GM12801 (cell line): ENCODE measurements at regions not wholly inside any gene's neighbourhood (a gene's known extent, or its start where the extent isn't known, plus 50 kb on each side); places are given as distances from the start of the nearest gene placed in this dataset.

Source experiments
- TF ChIP-seq, protein P1 (sequence below): IDR thresholded peaks from one replicate; pipeline ENCODE4 v1.5.1; 2011; ENCODE audit warnings: control low read depth; ENCODE audit not compliant: insufficient read length; ENCODE audit errors: extremely low read depth

DNA sequence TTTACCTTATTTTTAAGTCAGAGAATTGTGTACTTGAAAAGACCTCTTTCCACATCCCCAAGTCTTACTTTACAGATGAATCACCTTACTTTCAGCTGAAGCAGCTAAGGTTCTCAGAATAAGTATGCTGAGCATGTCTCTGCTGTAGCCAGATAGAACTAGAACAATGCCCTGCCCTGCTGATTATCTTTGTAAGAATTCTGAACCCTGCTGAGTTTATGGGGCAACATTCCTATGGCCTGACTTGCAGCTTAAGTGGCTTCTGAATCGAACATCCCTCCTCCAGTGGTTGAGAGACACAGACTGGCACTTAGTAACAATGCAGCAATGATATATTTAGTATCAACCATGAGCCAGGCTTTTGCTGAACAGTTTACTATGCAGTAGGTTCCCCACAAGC lies 592.0 kb upstream of the WWC1 start:
- TF ChIP-seq, protein P1, sequence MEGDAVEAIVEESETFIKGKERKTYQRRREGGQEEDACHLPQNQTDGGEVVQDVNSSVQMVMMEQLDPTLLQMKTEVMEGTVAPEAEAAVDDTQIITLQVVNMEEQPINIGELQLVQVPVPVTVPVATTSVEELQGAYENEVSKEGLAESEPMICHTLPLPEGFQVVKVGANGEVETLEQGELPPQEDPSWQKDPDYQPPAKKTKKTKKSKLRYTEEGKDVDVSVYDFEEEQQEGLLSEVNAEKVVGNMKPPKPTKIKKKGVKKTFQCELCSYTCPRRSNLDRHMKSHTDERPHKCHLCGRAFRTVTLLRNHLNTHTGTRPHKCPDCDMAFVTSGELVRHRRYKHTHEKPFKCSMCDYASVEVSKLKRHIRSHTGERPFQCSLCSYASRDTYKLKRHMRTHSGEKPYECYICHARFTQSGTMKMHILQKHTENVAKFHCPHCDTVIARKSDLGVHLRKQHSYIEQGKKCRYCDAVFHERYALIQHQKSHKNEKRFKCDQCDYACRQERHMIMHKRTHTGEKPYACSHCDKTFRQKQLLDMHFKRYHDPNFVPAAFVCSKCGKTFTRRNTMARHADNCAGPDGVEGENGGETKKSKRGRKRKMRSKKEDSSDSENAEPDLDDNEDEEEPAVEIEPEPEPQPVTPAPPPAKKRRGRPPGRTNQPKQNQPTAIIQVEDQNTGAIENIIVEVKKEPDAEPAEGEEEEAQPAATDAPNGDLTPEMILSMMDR = no peak

DNA sequence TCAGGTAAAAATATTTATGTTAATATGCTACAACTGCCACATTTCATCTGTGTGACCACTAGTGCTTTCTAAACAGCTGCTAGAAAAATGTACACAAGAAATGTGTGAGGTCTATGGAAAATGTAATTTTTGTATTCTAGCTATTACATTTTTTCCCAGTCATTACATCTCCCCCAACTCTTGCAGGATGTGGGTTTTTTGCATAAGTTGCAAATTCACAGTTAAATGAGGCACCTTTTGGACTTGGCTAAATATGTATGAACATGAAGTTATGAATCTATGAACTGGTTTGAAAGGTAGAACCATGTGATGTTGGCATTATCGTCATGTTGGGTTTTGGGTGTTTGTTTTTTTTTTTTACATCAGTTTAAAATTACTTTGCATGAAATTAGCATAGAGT lies 590.4 kb upstream of the WWC1 start:
- TF ChIP-seq, protein P1 = no peak

DNA sequence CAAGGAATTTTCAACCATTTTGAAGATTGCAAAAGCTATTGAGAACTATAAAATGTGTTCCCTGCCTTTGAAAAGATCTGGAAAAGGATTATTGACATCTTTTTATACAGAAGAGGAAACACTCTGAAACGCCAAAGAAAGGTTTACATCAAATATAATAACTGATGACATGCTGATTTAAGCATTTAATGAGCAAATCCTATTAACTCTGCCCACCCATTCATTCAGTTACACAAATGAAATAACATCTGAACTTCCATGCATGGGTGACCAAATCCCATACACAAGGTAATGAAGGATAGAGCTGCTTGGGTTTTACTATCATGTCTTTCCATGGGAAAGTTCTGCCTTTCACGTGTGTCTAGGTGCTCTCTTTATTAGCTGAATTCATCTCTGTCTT lies 589.4 kb upstream of the WWC1 start:
- TF ChIP-seq, protein P1 = no peak

DNA sequence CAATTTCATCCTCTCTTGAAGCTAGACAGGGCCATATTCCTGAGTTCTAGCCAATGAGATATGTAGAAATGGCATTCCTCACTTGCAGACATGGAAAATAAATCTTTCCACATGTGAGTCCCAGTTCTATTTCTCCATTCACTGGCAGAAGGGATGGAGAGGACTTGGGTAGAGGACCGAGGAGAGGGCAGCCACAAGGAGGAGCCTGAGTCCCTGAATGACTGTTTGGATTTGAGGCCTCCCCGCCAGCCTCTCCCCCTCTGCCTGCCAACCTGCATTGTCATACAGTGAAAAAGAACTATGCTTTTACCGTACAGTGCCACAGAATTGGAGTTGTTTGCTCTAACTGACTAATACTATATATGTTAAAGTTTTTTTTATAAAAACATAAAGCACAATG lies 583.0 kb upstream of the WWC1 start:
- TF ChIP-seq, protein P1 = no peak

DNA sequence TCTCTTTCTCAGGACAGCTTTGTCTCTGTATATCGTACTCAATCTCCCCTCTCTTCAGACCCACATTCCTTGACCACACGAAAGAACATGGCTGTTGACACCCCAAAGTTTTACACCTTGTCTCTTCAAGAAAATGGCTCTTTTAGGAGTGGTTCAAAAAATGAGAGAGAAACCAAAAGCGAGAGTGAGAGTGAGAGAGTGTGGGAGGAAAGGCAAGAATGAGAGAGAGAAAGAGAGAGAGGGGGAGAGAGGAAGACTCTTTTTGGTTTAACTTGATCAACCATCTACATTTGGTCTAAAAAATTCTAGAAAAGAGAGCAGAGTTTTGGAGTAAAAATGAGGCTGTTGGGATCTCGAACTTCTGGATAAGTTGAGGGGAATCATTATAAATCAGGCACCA lies 581.8 kb upstream of the WWC1 start:
- TF ChIP-seq, protein P1 = no peak

DNA sequence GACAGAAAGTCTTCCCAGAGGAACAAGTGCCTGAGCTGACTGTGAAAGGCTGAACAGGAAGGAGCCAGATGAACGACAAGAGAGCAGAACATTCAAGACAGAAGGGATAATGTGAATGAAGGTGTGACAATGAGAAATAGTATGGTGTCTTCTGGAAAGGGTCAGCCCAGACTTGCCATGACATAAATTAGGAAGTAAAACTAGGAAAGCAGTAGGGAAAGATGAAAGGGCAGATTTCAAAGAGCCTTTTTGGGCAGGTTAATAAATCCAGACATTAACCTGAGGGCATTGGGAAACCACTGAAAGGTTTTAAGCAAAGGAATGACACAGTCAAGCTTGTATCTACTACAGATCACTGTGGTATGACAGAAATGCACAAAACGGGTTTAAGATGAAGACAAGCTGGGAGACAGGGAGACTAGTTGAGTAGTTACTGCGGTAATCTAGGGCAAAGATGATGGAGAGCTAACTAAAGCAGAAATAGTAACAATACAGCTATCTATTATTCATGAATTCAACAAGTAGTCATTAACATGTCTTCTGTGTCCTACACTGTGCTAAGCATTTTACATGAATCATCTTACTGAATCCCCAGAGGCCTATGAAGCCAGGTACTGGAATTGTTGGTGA lies 580.9 kb upstream of the WWC1 start:
- TF ChIP-seq, protein P1 = no peak

DNA sequence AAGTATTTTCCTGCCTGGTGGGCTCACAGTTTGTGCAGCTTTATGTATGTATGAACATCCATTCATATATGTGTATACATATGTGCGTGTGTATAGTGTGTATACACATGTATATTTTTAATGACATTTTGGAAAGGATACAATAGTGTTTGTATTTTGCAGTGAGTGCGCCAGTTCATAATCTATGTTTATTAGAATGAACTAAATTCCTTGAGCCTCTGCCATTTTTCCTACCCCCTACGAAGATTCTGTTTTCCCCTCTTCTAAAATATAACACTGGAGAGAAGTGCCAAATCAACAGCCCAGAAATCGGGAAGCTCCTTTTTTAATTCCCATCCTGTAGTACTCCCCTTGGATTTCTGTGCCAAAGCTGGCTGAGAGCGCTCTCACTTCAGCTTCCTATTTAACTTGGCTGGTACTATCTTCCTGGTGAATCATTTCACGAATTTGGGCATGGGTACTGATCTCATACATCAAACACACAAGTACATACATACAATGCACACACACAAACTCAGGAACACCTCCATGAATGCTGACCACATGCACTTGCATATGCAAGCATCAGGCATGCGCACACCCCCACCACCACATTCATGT lies 578.4 kb upstream of the WWC1 start:
- TF ChIP-seq, protein P1 = no peak
